ENCODE measurements at regions not wholly inside any gene's neighbourhood (a gene's known extent, or its start where the extent isn't known, plus 50 kb on each side); places are given as distances from the start of the nearest gene placed in this dataset.

DNA sequence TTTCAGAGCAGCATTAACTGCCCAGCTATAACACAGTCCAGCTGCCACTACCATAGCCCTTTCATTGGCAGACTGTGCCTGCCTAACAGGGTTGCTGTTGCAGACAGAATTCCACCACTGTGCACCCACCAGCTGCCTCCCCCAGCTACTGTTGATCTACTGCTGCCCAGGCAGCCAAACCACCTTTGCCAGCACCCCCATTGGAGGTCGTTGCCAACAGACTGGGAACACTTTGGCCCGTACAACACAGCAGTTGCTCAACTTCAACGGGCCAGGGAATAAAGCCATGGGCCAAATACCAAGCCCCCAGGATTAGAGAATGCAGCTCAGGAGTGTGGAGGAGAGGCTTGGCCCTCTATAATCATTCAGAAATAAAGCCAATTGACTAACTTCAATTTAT lies 473.6 kb downstream of the CDH11 start:
- TF ChIP-seq, protein P1, sequence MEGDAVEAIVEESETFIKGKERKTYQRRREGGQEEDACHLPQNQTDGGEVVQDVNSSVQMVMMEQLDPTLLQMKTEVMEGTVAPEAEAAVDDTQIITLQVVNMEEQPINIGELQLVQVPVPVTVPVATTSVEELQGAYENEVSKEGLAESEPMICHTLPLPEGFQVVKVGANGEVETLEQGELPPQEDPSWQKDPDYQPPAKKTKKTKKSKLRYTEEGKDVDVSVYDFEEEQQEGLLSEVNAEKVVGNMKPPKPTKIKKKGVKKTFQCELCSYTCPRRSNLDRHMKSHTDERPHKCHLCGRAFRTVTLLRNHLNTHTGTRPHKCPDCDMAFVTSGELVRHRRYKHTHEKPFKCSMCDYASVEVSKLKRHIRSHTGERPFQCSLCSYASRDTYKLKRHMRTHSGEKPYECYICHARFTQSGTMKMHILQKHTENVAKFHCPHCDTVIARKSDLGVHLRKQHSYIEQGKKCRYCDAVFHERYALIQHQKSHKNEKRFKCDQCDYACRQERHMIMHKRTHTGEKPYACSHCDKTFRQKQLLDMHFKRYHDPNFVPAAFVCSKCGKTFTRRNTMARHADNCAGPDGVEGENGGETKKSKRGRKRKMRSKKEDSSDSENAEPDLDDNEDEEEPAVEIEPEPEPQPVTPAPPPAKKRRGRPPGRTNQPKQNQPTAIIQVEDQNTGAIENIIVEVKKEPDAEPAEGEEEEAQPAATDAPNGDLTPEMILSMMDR (IDR thresholded peaks at IDR 0.05) = no peak
- TF ChIP-seq EP300 (IDR thresholded peaks at IDR 0.05; ENCODE audit: low read depth) (no peak), POLR2A (IDR thresholded peaks at IDR 0.05) (no peak), POLR2AphosphoS5 (IDR thresholded peaks at IDR 0.05) (no peak)

All from transverse colon (tissue), 4 donors.